Large intestine (tissue), 3 donors: ENCODE measurements at regions not wholly inside any gene's neighbourhood (a gene's known extent, or its start where the extent isn't known, plus 50 kb on each side); places are given as distances from the start of the nearest gene placed in this dataset.

Experiments used
- DNase-seq, 2 donors: peaks; one replicate each; pipeline versions ENCODE4 v3.0.0 to v3.0.0-alpha.2; 2013
- H3K27ac ChIP-seq: one replicate; pipeline ENCODE4 v1.5.1; 2013; ENCODE audit warnings: low read length
- H3K27me3 ChIP-seq: 2 replicates; pipeline ENCODE4 v1.6.1; 2013; ENCODE audit warnings: low read length; ENCODE audit not compliant: control insufficient read depth, insufficient read depth
- H3K36me3 ChIP-seq: 2 replicates; pipeline ENCODE4 v1.6.1; 2013; ENCODE audit warnings: low read length; ENCODE audit not compliant: control insufficient read depth, insufficient read depth
- H3K4me1 ChIP-seq: one replicate; pipeline ENCODE4 v1.6.1; 2013; ENCODE audit warnings: low read length; ENCODE audit not compliant: control insufficient read depth, insufficient read depth
- H3K4me3 ChIP-seq: one replicate; pipeline ENCODE4 v1.5.1; 2013; ENCODE audit warnings: low read length
- H3K9me3 ChIP-seq: one replicate; pipeline ENCODE4 v1.6.1; 2013; ENCODE audit warnings: mild to moderate bottlenecking, low read depth, low read length, moderate library complexity; ENCODE audit not compliant: control insufficient read depth
- WGBS: methylation state at CpG from one replicate; pipeline ENCODE4 v1.1.5; 2013; ENCODE audit warnings: low lambda C conversion rate; ENCODE audit not compliant: insufficient coverage; 5-methylcytosine and 5-hydroxymethylcytosine counted together

DNA sequence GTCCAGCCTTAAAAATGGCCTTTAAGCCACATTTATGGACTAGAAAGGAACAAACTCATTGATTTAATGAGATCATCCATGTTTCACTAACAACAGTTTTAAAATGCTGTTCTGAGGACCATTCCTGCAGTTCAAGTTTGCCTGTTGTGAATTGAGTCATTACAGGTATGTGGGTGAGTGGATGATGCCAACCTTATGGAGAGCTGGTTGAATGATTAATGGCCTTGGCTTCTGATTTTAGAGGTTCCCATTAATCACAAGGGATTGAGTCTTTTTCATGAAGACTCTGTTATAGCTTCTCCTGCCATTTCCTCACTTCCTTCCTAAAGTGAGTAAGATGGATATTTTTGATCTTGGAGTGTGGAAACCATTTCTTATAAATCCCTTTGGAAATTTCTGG is 459.8 kb upstream of the SLC14A2 start:
- DNase-seq, result no peak
- H3K4me1 ChIP-seq, result no peaks in the 10 kb centered on the region
- no peak overlapping the region for H3K27ac ChIP-seq
- H3K27me3 ChIP-seq, result no peaks in the 10 kb centered on the region
- H3K36me3 ChIP-seq, result no peaks in the 10 kb centered on the region
- H3K4me3 ChIP-seq, result no peak overlapping the region
- no peaks in the 10 kb centered on the region for H3K9me3 ChIP-seq

DNA sequence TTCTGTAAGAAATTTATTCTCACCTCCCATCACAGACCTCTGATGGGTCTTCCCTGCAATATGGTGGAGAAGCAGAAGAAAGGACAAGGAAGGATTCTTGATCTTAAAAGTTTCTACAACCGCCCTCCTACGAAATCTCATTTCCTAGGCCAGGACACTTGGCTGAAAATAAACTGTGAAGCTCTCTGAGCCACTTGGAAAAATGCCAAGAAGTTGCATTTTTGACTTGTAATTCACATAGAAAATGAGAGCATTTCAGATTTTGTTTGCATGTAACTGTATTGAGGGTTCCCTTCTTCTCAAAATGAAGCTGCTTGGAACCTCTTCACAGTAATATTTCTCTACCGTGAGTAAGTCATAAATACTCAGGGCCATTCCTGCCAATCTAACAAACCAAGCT is 458.3 kb upstream of the SLC14A2 start:
- no peak for DNase-seq

DNA sequence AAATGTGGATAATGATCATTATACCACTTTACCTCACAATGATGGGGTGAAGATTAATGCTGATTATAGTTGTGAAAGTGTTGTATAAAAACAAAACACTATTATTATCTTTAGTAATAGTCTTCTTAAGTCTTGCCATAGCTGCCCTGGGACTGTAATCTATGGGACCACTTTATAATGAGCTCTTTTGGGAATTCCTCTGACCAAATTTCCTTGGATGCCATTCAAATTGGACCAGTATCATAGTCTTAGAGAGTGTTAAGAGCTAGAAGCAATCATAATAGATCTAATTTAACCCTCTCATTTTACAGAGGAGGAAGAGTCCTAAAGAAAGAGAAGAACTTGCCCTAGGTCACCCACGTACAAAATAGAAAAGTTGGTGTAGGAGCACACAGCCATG is 457.7 kb upstream of the SLC14A2 start:
- no peak overlapping the region for H3K27ac ChIP-seq
- H3K4me1 ChIP-seq, result no peaks in the 10 kb centered on the region
- DNase-seq, result no peak
- no peaks in the 10 kb centered on the region for H3K27me3 ChIP-seq
- no peaks in the 10 kb centered on the region for H3K36me3 ChIP-seq
- no peak overlapping the region for H3K4me3 ChIP-seq
- WGBS, result no CpG with 5 or more reads among the region's 1 CpG
- no peaks in the 10 kb centered on the region for H3K9me3 ChIP-seq

More for the DNA sequence above, 458.3 kb upstream of the SLC14A2 start:
- Histone ChIP-seq H3K4me3 (no peak overlapping the region), H3K4me1 (no peaks in the 10 kb centered on the region), H3K27me3 (no peaks in the 10 kb centered on the region), H3K9me3 (no peaks in the 10 kb centered on the region), H3K36me3 (no peaks in the 10 kb centered on the region), H3K27ac (no peak overlapping the region)
- WGBS, result 100% methylated on average over 2 of the region's 3 CpGs

DNA sequence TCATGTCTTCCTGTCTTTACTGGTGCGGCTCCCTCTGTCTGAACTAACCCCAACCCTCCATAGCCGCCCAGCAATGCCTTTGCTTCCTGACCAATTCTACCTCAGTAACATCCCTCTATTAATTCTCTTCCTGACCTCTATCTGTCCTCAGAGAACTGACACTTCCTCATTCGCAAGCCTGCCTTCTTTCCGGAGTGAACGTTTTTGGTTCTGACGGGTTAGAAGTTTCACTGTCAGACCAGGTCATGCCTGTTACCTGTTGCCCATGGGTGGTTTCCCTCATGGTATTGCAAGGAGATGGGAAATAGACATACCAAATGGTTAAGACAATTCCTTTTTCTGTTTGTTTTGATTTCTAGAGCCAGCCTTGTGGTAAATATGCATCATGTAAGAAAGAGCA is 453.4 kb upstream of the SLC14A2 start:
- no peak overlapping the region for H3K4me3 ChIP-seq
- H3K27ac ChIP-seq, result no peak overlapping the region
- 94% methylated on average over 2 of the region's 6 CpGs for WGBS
- H3K36me3 ChIP-seq, result no peaks in the 10 kb centered on the region
- H3K9me3 ChIP-seq, result no peaks in the 10 kb centered on the region
- H3K4me1 ChIP-seq, result peaks cover 10% of the 10 kb centered on the region
- no peaks in the 10 kb centered on the region for H3K27me3 ChIP-seq
- no peak for DNase-seq

DNA sequence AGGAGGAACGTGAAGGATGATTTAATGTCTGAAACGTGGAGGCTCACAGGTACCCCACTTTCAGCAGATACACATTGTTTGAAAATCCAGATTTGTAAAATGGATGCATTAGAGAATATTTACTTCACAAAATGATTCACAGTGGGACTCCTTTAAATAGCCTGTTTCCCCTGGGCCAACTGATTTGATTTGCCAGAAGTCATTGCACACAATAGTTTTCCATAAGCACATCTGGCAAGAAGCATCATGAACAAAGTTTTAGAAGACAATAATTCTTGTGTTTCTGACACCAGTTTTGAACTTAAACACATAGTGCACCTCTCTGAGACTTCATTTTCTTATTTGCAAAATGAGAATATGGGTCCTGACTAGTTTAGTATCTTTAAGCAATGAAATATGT is 451.4 kb upstream of the SLC14A2 start:
- H3K4me1 ChIP-seq, result peaks cover 19% of the 10 kb centered on the region
- H3K27me3 ChIP-seq, result no peaks in the 10 kb centered on the region
- H3K9me3 ChIP-seq, result no peaks in the 10 kb centered on the region
- no peak overlapping the region for H3K27ac ChIP-seq
- no peak overlapping the region for H3K4me3 ChIP-seq
- no peaks in the 10 kb centered on the region for H3K36me3 ChIP-seq
- no CpG with 5 or more reads among the region's 2 CpGs for WGBS
- no peak for DNase-seq

DNA sequence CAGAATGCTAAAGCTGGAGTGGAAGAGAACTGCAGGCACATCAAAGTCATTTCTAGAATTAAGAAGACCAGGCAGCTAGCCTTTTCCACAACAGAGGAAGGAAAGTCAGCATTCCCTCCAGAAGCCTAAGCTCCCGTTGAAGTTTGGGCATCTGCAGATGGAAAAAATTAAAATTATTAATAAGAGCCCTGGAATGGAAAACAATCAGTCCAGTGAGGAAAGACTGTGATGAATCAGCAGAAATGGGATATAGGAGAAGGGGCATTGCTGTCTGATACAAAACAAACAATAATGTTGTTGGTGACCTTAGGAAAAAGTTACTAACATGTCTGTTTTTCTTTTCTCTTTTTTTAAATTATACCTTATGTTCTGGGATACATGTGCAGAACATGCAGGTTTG is 450.7 kb upstream of the SLC14A2 start:
- Histone ChIP-seq H3K36me3 (no peaks in the 10 kb centered on the region), H3K27ac (no peak overlapping the region), H3K4me1 (peaks cover 19% of the 10 kb centered on the region), H3K27me3 (no peaks in the 10 kb centered on the region), H3K9me3 (no peaks in the 10 kb centered on the region), H3K4me3 (no peak overlapping the region)
- no peak for DNase-seq
- no CpG with 5 or more reads among the region's 1 CpG for WGBS

DNA sequence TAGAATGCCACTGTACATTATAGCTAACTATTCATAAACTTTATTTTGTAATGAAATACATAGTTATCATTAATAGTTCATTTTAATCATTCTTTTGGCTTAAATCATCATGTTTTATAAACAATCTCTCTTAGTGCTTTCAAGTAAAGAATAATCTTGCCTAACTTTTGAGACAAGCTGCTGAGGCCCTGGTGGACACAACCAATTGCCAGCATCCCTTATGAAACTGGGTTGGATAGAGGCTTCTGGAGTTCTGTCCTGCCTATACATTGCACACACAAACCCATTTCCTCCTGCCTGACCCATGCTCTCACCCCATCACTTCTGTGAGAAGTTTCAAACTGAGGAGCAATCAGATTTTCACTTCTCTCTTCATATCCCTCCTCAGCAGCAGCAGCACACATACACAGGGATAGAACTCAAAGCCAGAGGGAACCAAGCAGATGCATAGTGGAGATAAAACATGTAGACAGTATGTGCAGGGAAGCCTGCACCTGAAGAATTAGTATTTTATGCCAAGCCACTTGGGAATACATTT is 450.0 kb upstream of the SLC14A2 start:
- Histone ChIP-seq H3K27me3 (no peaks in the 10 kb centered on the region), H3K9me3 (no peaks in the 10 kb centered on the region), H3K36me3 (no peaks in the 10 kb centered on the region), H3K4me3 (no peak overlapping the region), H3K4me1 (peaks cover 19% of the 10 kb centered on the region), H3K27ac (no peak overlapping the region)
- no peak for DNase-seq

DNA sequence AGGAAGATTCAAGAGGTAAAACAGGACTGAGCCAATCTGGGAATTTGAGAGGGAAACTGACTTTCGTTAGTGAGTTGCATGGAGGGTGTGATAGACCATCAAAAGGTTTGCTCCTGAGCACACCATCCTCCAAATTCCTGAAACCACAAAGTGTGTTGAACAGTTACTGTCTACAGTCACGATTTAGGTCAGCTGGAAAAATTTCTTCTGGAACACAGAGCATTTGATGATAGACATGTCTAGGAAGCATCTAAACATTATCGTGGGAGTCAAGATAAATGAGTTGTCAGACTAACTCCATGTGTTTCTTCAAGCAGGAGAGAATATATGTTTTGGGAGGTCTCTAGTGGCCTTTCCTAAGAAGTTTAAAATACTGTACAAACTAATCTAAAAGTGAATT is 449.4 kb upstream of the SLC14A2 start:
- Histone ChIP-seq H3K36me3 (no peaks in the 10 kb centered on the region), H3K27me3 (no peaks in the 10 kb centered on the region), H3K27ac (no peak overlapping the region), H3K9me3 (no peaks in the 10 kb centered on the region), H3K4me1 (peaks cover 19% of the 10 kb centered on the region), H3K4me3 (no peak overlapping the region)
- no peak for DNase-seq
- no CpG with 5 or more reads among the region's 3 CpGs for WGBS

DNA sequence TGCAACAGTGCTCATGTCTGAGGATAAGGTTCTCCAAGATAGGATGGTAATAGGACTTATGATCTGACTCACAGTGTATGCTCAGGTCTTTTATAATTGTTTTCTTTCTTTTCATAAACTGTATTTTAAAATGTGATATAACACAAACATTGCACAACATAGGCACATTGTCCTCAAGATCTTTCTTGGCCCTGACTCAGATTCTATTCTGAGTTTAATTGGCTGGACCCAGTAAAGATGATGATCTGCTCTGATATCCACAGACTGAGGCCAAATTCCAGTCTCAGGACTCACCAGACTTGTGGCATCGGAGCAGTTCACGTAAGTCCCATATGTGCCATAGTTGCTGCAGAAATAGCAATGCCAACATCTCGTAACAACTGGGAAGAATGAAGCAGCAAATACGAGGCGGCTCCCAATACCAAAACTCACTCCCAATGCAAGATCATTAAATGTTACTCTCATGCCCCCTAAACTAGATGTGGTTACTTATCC is 448.9 kb upstream of the SLC14A2 start:
- H3K27ac ChIP-seq, result peak overlapping the region; percentile 68
- H3K4me3 ChIP-seq, result no peak overlapping the region
- DNase-seq, result peak; percentile 69 to 81
- no peaks in the 10 kb centered on the region for H3K36me3 ChIP-seq
- no peaks in the 10 kb centered on the region for H3K27me3 ChIP-seq
- H3K9me3 ChIP-seq, result no peaks in the 10 kb centered on the region
- peaks cover 19% of the 10 kb centered on the region for H3K4me1 ChIP-seq
- WGBS, result no CpG with 5 or more reads among the region's 5 CpGs

DNA sequence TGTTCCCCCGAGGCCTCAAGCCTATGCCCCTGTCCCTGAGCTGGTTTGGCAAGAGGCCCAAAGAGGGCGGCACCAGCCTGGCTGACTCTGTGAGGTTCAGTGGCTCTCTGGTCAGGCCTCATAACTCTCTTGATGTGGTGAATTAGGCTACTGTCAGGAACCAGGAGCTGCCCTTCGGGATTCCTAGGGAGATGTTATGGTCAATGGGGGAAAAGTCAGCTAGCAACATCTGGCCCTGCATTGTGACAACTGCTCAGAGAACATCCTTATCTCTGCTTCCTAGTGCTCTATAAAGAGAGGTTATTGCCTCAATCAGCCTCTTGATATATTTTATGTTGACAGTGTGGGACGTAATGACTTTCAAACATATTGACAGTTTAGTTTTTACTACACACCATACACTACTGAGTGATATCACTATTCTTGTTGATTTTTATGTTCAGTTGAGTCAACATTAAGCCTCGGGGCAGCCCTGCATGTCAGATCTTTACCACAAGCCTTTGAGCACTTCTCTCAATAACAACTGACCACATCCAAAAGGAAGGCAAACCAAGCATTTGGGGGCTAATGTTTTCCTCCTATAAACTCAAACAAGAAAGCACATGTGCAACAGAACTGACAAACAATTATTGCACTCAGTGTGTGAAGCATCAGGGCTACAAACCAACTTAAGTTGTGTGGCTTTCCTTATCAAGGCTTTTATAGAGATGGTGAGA is 448.3 kb upstream of the SLC14A2 start:
- Histone ChIP-seq H3K27ac (peak overlapping the region; percentile 68), H3K9me3 (no peaks in the 10 kb centered on the region), H3K4me3 (no peak overlapping the region), H3K36me3 (no peaks in the 10 kb centered on the region), H3K27me3 (no peaks in the 10 kb centered on the region), H3K4me1 (peaks cover 19% of the 10 kb centered on the region)
- DNase-seq, result peak; percentile 25 to 58
- no CpG with 5 or more reads among the region's 5 CpGs for WGBS

DNA sequence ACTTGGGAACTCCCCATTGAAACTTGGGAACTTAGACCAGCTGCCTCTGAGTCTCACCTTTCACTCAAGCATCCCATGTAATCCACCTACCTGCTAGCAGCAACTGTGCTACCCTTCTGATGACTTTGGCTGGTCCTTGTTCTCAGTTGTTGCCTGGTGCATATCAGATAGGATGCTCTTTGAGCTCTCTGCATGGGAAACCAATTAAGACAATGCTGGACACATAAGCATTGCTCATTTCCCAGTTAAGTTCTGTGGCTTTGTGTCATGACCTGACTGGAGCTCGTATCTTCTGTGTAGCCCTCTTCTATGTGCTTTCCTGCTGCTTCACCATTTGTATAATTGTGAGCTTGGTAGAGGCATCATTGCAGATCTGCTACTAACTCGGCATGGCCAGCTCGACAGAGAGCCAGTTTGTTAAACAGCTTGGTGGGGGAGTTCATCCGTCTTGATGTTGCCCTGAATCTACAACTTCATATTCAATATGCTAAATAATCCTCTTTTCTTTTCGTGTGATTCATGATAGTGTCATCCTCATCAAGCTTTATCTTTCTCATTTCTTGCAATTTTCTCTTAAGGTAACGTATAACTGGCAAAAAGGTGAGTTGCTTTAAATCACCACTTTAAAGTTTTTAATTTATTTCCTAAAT is 447.5 kb upstream of the SLC14A2 start:
- WGBS, result 89% methylated on average over 4 of the region's 6 CpGs
- Histone ChIP-seq H3K27ac (no peak overlapping the region), H3K36me3 (no peaks in the 10 kb centered on the region), H3K4me3 (no peak overlapping the region), H3K27me3 (no peaks in the 10 kb centered on the region), H3K9me3 (no peaks in the 10 kb centered on the region), H3K4me1 (peaks cover 19% of the 10 kb centered on the region)
- no peak for DNase-seq
